Stomach (tissue), 8 donors: ENCODE measurements at regions not wholly inside any gene's neighbourhood (a gene's known extent, or its start where the extent isn't known, plus 50 kb on each side); places are given as distances from the start of the nearest gene placed in this dataset.
A peak's percentile ranks its signal among the peaks of the same experiment; 100 is the strongest.
"Not testable (repeated sequence)": the region's sequence is repeated elsewhere in the genome, so short reads cannot be mapped to it uniquely, and the experiment has no call there.

Source experiments
- DNase-seq, 2 donors: peaks; one replicate each; pipeline versions ENCODE4 v3.0.0 to v3.0.0-alpha.2; 2013 to 2019
- H3K27ac ChIP-seq, 5 donors: fragments of 200-600 bp in 4 of 5; sonication (generic) in 4 of 5; one replicate each; pipeline ENCODE4 v1.5.1; 2013 to 2019; ENCODE audit warnings: mild to moderate bottlenecking in 1 of 5, moderate library complexity in 1 of 5
- H3K27me3 ChIP-seq, 3 donors: fragments of 200-600 bp; sonication (generic); one replicate each; pipeline ENCODE4 v1.5.1; 2017 to 2019; ENCODE audit warnings: mixed run types in 1 of 3
- H3K36me3 ChIP-seq, 4 donors: fragments of 200-600 bp; sonication (generic); 1 replicate in 3 of 4; 2 replicates in 1 of 4; pipeline ENCODE4 v1.5.1; 2016 to 2019
- H3K4me1 ChIP-seq, 4 donors: fragments of 200-600 bp; sonication (generic); one replicate each; pipeline ENCODE4 v1.5.1; 2016 to 2019
- H3K4me3 ChIP-seq, 4 donors: fragments of 200-600 bp; sonication (generic) in 3 of 4; one replicate each; pipeline ENCODE4 v1.5.1; 2016 to 2019; ENCODE audit warnings: mild to moderate bottlenecking in 1 of 4
- H3K9me3 ChIP-seq, 4 donors: fragments of 200-600 bp; sonication (generic); one replicate each; pipeline ENCODE4 v1.5.1; 2016 to 2019
- EP300 ChIP-seq: sonication (generic); formaldehyde crosslinking; IDR thresholded peaks from one replicate; pipeline ENCODE4 v1.6.1; 2017; ENCODE audit warnings: antibody characterized with exemption
- POLR2A ChIP-seq, 4 donors: fragments of 450-650 bp; IDR thresholded peaks; one replicate each; pipeline ENCODE4 v1.6.1; 2016; ENCODE audit warnings: antibody characterized with exemption in 4 of 4, control low read depth in 2 of 4, mild to moderate bottlenecking in 1 of 4, moderate library complexity in 1 of 4
- POLR2AphosphoS5 ChIP-seq, 3 donors: sonication (generic); formaldehyde crosslinking; IDR thresholded peaks; one replicate each; pipeline ENCODE4 v1.6.1; 2016; ENCODE audit warnings: antibody characterized with exemption in 3 of 3
- WGBS, 5 donors: extraction: QIAGEN DNeasy Blood & Tissue Kit in 3 of 5; methylation state at CpG; one replicate each; pipeline versions ENCODE4 v1.1.5 to v1.1.7; 2013 to 2018; 5-methylcytosine and 5-hydroxymethylcytosine counted together
- intact Hi-C: fragments of 100-400 bp; cut with DNase I; formaldehyde crosslinking; loops from one replicate; pipeline ENCODE4 v1.15.1; 2023; ENCODE audit warnings: low total_unique reads
- TF ChIP-seq, protein P1 (sequence below), 7 experiments: fragments of 450-650 bp in 4 of 7; fragments of 200-600 bp in 3 of 7; sonication (generic) in 3 of 7; IDR thresholded peaks; one replicate each; pipeline ENCODE4 v1.5.1; 2016 to 2019; ENCODE audit warnings: antibody characterized with exemption in 7 of 7, control low read depth in 2 of 7, mild to moderate bottlenecking in 1 of 7
- donor health status: healthy with polysubstance abuse.
- donor health status: Bipolar disorder and iron deficiency.
- donor health status: healthy.

DNA sequence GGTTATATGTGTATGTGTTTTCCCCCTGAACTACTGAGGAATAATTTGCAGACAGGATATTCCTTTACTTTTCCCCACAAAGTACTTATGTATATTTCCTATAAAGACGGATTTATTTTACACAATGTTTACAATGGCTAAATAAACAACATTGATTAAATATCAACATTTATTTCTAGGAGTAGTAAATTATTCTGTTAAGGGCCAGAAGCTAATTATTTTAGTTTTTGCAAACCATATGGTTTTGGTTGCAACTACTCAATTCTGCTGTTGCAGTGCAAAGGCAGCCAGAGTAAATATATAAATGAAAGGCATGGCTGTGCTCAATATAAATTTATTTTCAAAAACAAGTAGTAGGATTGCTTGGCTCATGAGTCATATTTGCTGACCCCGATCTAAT is 907.1 kb upstream of the MBL2 start:
- DNase-seq = no peak
- intact Hi-C loops = no loop called here
- Histone ChIP-seq H3K4me1 (no peaks in the 10 kb centered on the region), H3K27me3 (no peaks in the 10 kb centered on the region), H3K36me3 (no peaks in the 10 kb centered on the region), H3K4me3 (no peak overlapping the region), H3K9me3 (no peaks in the 10 kb centered on the region), H3K27ac (no peak overlapping the region)
- 40 to 54% (median 42%) methylated on average over 2 of the region's 2 CpGs for WGBS, 5 donors
- TF ChIP-seq EP300 = no peak

DNA sequence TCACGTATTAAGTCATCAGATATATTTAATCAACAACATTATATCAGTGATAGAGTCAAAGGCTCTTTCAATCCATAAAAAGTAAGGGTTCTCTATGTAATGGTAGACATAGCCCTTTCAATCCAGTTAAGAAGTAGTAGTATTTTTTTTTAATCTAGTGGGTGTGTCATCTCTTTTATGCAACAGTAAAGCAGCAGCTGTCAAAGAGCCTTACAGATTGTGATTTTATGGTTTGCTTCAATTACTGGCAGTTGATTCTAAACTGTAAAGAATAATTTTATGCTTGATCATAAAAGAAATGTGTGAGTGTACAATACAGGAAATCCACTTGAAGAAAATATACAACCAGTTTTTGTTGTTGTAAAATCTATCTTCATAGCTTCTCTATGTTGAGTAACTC is 902.6 kb upstream of the MBL2 start:
- peaks cover 0 to 8% (median 3%) of the 10 kb centered on the region in 4 donors for H3K9me3 ChIP-seq
- DNase-seq = no peak
- H3K27me3 ChIP-seq = no peaks in the 10 kb centered on the region
- H3K27ac ChIP-seq = no peak overlapping the region
- intact Hi-C loops = no loop called here
- no peaks in the 10 kb centered on the region for H3K4me1 ChIP-seq
- TF ChIP-seq POLR2A (IDR thresholded peaks at IDR 0.05) (no peak), EP300 (no peak), POLR2AphosphoS5 (IDR thresholded peaks at IDR 0.05) (no peak)
- TF ChIP-seq, protein P1, sequence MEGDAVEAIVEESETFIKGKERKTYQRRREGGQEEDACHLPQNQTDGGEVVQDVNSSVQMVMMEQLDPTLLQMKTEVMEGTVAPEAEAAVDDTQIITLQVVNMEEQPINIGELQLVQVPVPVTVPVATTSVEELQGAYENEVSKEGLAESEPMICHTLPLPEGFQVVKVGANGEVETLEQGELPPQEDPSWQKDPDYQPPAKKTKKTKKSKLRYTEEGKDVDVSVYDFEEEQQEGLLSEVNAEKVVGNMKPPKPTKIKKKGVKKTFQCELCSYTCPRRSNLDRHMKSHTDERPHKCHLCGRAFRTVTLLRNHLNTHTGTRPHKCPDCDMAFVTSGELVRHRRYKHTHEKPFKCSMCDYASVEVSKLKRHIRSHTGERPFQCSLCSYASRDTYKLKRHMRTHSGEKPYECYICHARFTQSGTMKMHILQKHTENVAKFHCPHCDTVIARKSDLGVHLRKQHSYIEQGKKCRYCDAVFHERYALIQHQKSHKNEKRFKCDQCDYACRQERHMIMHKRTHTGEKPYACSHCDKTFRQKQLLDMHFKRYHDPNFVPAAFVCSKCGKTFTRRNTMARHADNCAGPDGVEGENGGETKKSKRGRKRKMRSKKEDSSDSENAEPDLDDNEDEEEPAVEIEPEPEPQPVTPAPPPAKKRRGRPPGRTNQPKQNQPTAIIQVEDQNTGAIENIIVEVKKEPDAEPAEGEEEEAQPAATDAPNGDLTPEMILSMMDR (IDR thresholded peaks at IDR 0.05) = no peak
- WGBS, 5 donors = 0 to 79% (median 43%) methylated on average over 1 of the region's 1 CpG
- H3K4me3 ChIP-seq = no peak overlapping the region
- H3K36me3 ChIP-seq = no peaks in the 10 kb centered on the region

DNA sequence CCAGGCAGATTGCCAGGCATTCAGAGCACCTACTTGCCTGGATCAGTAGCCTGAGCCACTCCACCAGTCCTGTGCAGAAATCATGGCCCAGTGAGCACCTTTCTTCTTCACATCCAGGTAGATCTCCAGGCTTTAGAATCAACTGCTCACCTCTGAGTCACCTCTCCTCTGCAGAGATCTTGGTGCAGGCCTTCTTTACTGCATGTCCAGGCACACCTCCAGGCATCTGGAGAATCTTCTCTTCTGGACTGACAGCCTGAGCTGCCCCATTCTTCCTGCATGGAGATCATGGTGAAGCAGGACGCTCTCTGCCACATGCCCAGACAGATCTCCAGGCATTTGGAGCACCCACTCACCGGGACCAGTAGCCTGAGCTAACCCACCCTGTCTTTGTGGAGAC is 894.5 kb upstream of the MBL2 start:
- intact Hi-C loops = no loop called here
- 75 to 97% (median 91%) methylated on average over 2 of the region's 2 CpGs for WGBS, 5 donors
- no peak for DNase-seq

DNA sequence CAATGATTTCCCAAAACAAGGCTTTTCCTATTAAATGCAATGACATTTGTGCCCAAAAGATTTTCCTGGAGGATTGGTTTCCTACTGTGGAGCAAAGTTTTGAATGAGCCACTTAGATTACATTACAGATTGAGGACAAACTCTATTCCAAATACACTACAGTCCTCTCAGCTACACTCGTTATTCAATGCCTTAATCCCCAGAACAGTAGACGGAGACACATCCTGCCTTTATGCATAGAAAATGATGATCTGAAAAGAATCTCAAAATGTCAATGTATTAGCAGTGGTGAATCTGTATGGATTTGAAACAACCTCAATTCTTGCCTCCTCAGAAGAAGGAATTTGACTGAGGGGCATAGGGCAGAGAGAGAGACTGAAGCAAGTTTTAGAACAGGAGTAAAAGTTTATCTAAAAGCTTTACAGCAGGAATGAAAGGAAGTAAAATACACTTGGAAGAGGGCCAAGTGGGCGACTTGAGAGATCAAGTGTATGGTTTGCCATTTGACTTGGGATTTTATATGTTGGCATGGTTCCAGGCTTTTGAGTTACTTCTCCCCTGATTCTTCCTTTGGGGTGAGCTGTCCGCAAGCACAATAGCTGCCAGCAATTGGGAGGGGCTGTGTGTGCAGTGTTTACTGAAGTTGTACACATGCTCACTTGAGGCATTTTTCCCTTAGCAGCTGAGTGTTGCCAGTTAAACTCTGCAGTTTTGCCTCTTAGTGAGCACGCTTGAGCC is 891.9 kb upstream of the MBL2 start:
- Histone ChIP-seq H3K27ac (no peak overlapping the region), H3K4me1 (peaks cover 0 to 7% (median 6%) of the 10 kb centered on the region in 4 donors), H3K9me3 (peaks cover 0 to 20% (median 11%) of the 10 kb centered on the region in 4 donors), H3K36me3 (no peaks in the 10 kb centered on the region), H3K27me3 (no peaks in the 10 kb centered on the region), H3K4me3 (no peak overlapping the region)
- intact Hi-C loops = no loop called here
- no peak for TF ChIP-seq EP300
- TF ChIP-seq POLR2A (IDR thresholded peaks at IDR 0.05) = no peak
- no peak for TF ChIP-seq POLR2AphosphoS5 (IDR thresholded peaks at IDR 0.05)
- TF ChIP-seq, protein P1 (IDR thresholded peaks at IDR 0.05) = no peak
- 9 to 17% (median 11%) methylated on average over 5 of the region's 5 CpGs for WGBS, 5 donors
- DNase-seq = peak in 1 of 2 donors; percentile 60

More for the DNA sequence above, 894.5 kb upstream of the MBL2 start:
- no peaks in the 10 kb centered on the region for H3K36me3 ChIP-seq
- no peak for TF ChIP-seq POLR2A (IDR thresholded peaks at IDR 0.05)
- no peak for TF ChIP-seq POLR2AphosphoS5 (IDR thresholded peaks at IDR 0.05)
- TF ChIP-seq EP300 = no peak
- TF ChIP-seq, protein P1 (IDR thresholded peaks at IDR 0.05) = no peak
- H3K27ac ChIP-seq = no peak overlapping the region
- no peaks in the 10 kb centered on the region for H3K27me3 ChIP-seq
- peaks cover 0 to 28% (median 17%) of the 10 kb centered on the region in 4 donors for H3K9me3 ChIP-seq
- H3K4me1 ChIP-seq = peaks cover 0 to 7% (median 6%) of the 10 kb centered on the region in 4 donors
- H3K4me3 ChIP-seq = no peak overlapping the region

DNA sequence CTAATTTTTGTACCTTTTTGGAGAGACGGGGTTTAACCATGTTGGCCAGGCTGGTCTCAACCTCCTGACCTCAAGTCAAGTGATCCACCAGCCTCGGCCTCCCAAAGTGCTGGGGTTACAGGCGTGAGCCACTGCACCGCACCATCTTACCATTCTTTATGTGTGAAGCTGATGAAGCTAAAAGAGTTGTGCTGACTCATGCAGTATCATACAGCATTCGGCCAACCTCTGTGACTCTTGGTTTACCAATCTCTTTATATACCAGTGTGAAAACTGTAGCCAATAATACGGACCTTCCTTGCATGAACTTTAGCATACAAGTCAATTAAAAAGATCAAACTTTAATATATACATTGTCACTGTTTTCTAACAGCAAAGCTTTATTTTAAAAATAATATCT is 878.2 kb upstream of the MBL2 start:
- no peak for DNase-seq
- 88 to 95% (median 92%) methylated on average over 6 of the region's 6 CpGs for WGBS, 5 donors
- H3K27ac ChIP-seq = no peak overlapping the region
- H3K9me3 ChIP-seq = no peaks in the 10 kb centered on the region
- H3K4me3 ChIP-seq = no peak overlapping the region
- H3K36me3 ChIP-seq = no peaks in the 10 kb centered on the region
- H3K4me1 ChIP-seq = no peaks in the 10 kb centered on the region
- intact Hi-C loops = no loop called here
- TF ChIP-seq, protein P1 (IDR thresholded peaks at IDR 0.05) = no peak
- TF ChIP-seq POLR2A (IDR thresholded peaks at IDR 0.05) (no peak), EP300 (no peak), POLR2AphosphoS5 (IDR thresholded peaks at IDR 0.05) (no peak)
- no peaks in the 10 kb centered on the region for H3K27me3 ChIP-seq

DNA sequence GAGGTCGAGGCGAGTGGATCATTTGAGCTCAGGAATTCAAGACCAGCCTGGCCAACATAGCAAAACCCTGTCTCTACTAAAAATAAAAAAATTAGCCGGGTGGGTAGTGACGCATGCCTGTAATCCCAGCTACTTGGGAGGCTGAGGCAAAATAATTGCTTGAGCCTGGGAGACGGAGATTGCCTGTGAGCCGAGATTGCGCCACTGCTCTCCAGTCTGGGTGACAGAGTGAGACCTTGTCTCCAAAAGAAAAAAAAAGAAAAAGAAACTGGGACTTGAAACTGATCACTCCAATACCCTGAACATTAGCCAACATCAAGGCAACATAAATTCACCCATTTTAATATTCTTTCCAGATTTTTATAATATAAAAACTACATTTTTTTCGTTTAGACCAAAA is 874.6 kb upstream of the MBL2 start:
- H3K9me3 ChIP-seq, DNase-seq, H3K27me3 ChIP-seq, H3K27ac ChIP-seq, H3K36me3 ChIP-seq, intact Hi-C loops, H3K4me1 ChIP-seq, H3K4me3 ChIP-seq: not testable (repeated sequence)
- WGBS, 5 donors = 61 to 73% (median 64%) methylated on average over 8 of the region's 8 CpGs
